GM23338 (cell line): ENCODE measurements at regions not wholly inside any gene's neighbourhood (a gene's known extent, or its start where the extent isn't known, plus 50 kb on each side); places are given as distances from the start of the nearest gene placed in this dataset.

Experiments
- ATAC-seq: fragments of 200-7000 bp; cut with Tn5 transposase; 3 replicates; pipeline ENCODE4 v1.9.1; 2020
- DNase-seq: peaks from one replicate; pipeline ENCODE4 v3.0.0-alpha.2; 2015; ENCODE audit warnings: low spot score
- H2AFZ ChIP-seq: fragments of 200-600 bp; sonication (generic); 2 replicates; pipeline ENCODE4 v1.8.0; 2016; ENCODE audit warnings: antibody characterized with exemption, mild to moderate bottlenecking, moderate library complexity
- H3F3A ChIP-seq: fragments of 200-600 bp; sonication (generic); replicated peaks from 2 replicates; pipeline ENCODE4 v1.8.0; 2017; ENCODE audit warnings: antibody characterized with exemption, mixed run types, low read depth
- H3K27ac ChIP-seq: fragments of 200-600 bp; sonication (generic); 2 replicates; pipeline ENCODE4 v1.6.1; 2016; ENCODE audit warnings: low read depth
- H3K27me3 ChIP-seq: fragments of 200-600 bp; sonication (generic); 2 replicates; pipeline ENCODE4 v1.8.0; 2016; ENCODE audit warnings: mild to moderate bottlenecking, mixed run types, moderate library complexity; ENCODE audit not compliant: insufficient read depth
- H3K36me3 ChIP-seq: fragments of 200-600 bp; sonication (generic); 2 replicates; pipeline ENCODE4 v1.8.0; 2016; ENCODE audit warnings: mild to moderate bottlenecking; ENCODE audit not compliant: insufficient read depth
- H3K4me1 ChIP-seq: fragments of 200-600 bp; sonication (generic); 2 replicates; pipeline ENCODE4 v1.8.0; 2016; ENCODE audit warnings: mild to moderate bottlenecking, moderate library complexity; ENCODE audit not compliant: insufficient read depth
- H3K4me2 ChIP-seq: fragments of 200-600 bp; sonication (generic); 2 replicates; pipeline ENCODE4 v1.7.1; 2017; ENCODE audit warnings: mixed run types
- H3K4me3 ChIP-seq: fragments of 200-600 bp; sonication (generic); 2 replicates; pipeline ENCODE4 v1.6.1; 2016; ENCODE audit warnings: mixed run types
- H3K79me2 ChIP-seq: fragments of 200-600 bp; sonication (generic); replicated peaks from 2 replicates; pipeline ENCODE4 v1.8.0; 2017; ENCODE audit warnings: mild to moderate bottlenecking; ENCODE audit not compliant: insufficient read depth
- H3K9me2 ChIP-seq: fragments of 200-600 bp; sonication (generic); 2 replicates; pipeline ENCODE4 v1.8.0; 2017; ENCODE audit not compliant: insufficient read depth
- H4K20me1 ChIP-seq: fragments of 200-600 bp; sonication (generic); replicated peaks from 2 replicates; pipeline ENCODE4 v1.8.0; 2017; ENCODE audit warnings: mild to moderate bottlenecking; ENCODE audit not compliant: insufficient read depth
- H3K27ac Mint-ChIP-seq: 2 replicates; pipeline ENCODE4 v1.8.0; 2020; ENCODE audit warnings: inconsistent platforms, mild to moderate bottlenecking, moderate library complexity, mixed read lengths
- H3K27me3 Mint-ChIP-seq: 3 replicates; pipeline ENCODE4 v1.8.0; 2022; ENCODE audit warnings: low read depth, mild to moderate bottlenecking, moderate library complexity, mixed read lengths, inconsistent platforms; ENCODE audit not compliant: insufficient read depth, poor library complexity
- H3K36me3 Mint-ChIP-seq: 3 replicates; pipeline ENCODE4 v1.8.0; 2021; ENCODE audit warnings: low read depth, mild to moderate bottlenecking, inconsistent platforms, moderate library complexity, mixed read lengths
- H3K4me1 Mint-ChIP-seq: 3 replicates; pipeline ENCODE4 v1.8.0; 2020; ENCODE audit warnings: mild to moderate bottlenecking, inconsistent platforms, mixed read lengths
- H3K4me3 Mint-ChIP-seq: 3 replicates; pipeline ENCODE4 v1.8.0; 2021; ENCODE audit warnings: moderate library complexity, mild to moderate bottlenecking, inconsistent platforms, mixed read lengths
- H3K9me3 Mint-ChIP-seq: 3 replicates; pipeline ENCODE4 v1.8.0; 2020; ENCODE audit warnings: moderate library complexity, mild to moderate bottlenecking, inconsistent platforms, mixed read lengths
- CTCF ChIP-seq, 2 experiments: fragments of 200-600 bp in 1 of 2; sonication (generic) in 1 of 2; conservative IDR thresholded peaks; 2 replicates each; pipeline versions ENCODE4 v1.5.1 to v1.6.1; 2016 to 2017; ENCODE audit warnings: antibody characterized with exemption in 2 of 2, low read depth in 2 of 2, mild to moderate bottlenecking in 2 of 2, moderate library complexity in 1 of 2
- ETS1 ChIP-seq: IDR thresholded peaks from 2 replicates; pipeline ENCODE4 v1.6.1; 2016; ENCODE audit warnings: antibody characterized with exemption
- EZH2 ChIP-seq: fragments of 200-600 bp; sonication (generic); IDR thresholded peaks from one replicate; pipeline ENCODE4 v1.8.0; 2017; ENCODE audit warnings: antibody characterized with exemption, mild to moderate bottlenecking, low read depth; ENCODE audit not compliant: unreplicated experiment
- POLR2AphosphoS5 ChIP-seq: IDR thresholded peaks from 2 replicates; pipeline ENCODE4 v1.6.1; 2016; ENCODE audit warnings: antibody characterized with exemption, low read depth
- STAT1 ChIP-seq: IDR thresholded peaks from one replicate; pipeline ENCODE4 v1.6.1; 2016; ENCODE audit warnings: antibody characterized with exemption; ENCODE audit not compliant: unreplicated experiment
- ZNF114 ChIP-seq: fragments of 250-450 bp; sonication (Bioruptor Pico); IDR thresholded peaks from 2 replicates; pipeline ENCODE4 v1.5.0; 2020; ENCODE audit warnings: mild to moderate bottlenecking, moderate library complexity
- ZNF331 ChIP-seq: fragments of 250-450 bp; sonication (Bioruptor Pico); IDR thresholded peaks from 2 replicates; pipeline ENCODE4 v1.5.0; 2020; ENCODE audit warnings: low read depth, mild to moderate bottlenecking, moderate library complexity
- ZNF462 ChIP-seq: fragments of 250-450 bp; sonication (Bioruptor Pico); IDR thresholded peaks from 2 replicates; pipeline ENCODE4 v1.5.0; 2020; ENCODE audit warnings: mild to moderate bottlenecking, moderate library complexity

GRCh38 chr4:114386637-114387233 is 211.9 kb upstream of the UGT8 start:
- H3K27me3 Mint-ChIP-seq = peaks cover 1% of the 10 kb centered on the region
- Histone ChIP-seq H3K9me2 (no peaks in the 10 kb centered on the region), H3K4me1 (no peaks in the 10 kb centered on the region), H3F3A (no peaks in the 10 kb centered on the region), H3K27ac (no peak overlapping the region), H2AFZ (no peak overlapping the region), H3K4me2 (no peak overlapping the region), H3K27me3 (no peaks in the 10 kb centered on the region), H3K4me3 (no peak overlapping the region), H3K79me2 (no peaks in the 10 kb centered on the region), H3K36me3 (no peaks in the 10 kb centered on the region), H4K20me1 (no peaks in the 10 kb centered on the region)
- no peak overlapping the region for H3K27ac Mint-ChIP-seq
- peaks cover 3% of the 10 kb centered on the region; the same call in 1 of the 3 replicates for H3K9me3 Mint-ChIP-seq
- peak; percentile 46 for DNase-seq
- peaks cover 3% of the 10 kb centered on the region; the same call in 1 of the 3 replicates for H3K36me3 Mint-ChIP-seq
- no peak for TF ChIP-seq ZNF331 (CRISPR knock-in tag)
- peak; percentile 85 to 98 for TF ChIP-seq CTCF (conservative IDR thresholded peaks at IDR 0.05; ENCODE audit: low read depth in 2 of 2)
- H3K4me3 Mint-ChIP-seq = no peak overlapping the region
- ATAC-seq = no peak
- 0 out of 3 replicates have a peak, but pooled peaks cover 3% of the 10 kb centered on the region for H3K4me1 Mint-ChIP-seq

GRCh38 chr4:114389070-114389685 is 209.4 kb upstream of the UGT8 start:
- no peaks in the 10 kb centered on the region for H3K27me3 ChIP-seq
- peaks cover 3% of the 10 kb centered on the region; the same call in 1 of the 3 replicates for H3K9me3 Mint-ChIP-seq
- no peaks in the 10 kb centered on the region for H3K9me2 ChIP-seq
- no peak overlapping the region for H3K4me3 Mint-ChIP-seq
- H3K4me3 ChIP-seq = no peak overlapping the region
- no peak overlapping the region for H3K27ac ChIP-seq
- no peaks in the 10 kb centered on the region for H3F3A ChIP-seq
- peaks cover 3% of the 10 kb centered on the region; the same call in 1 of the 3 replicates for H3K36me3 Mint-ChIP-seq
- H3K4me1 Mint-ChIP-seq = peaks cover 11% of the 10 kb centered on the region
- H4K20me1 ChIP-seq = no peaks in the 10 kb centered on the region
- H3K36me3 ChIP-seq = no peaks in the 10 kb centered on the region
- H3K4me1 ChIP-seq = peaks cover 9% of the 10 kb centered on the region
- no peak for DNase-seq
- 0 out of 2 replicates have a peak overlapping the region, but pooled peaks have one; percentile 30 for H2AFZ ChIP-seq
- H3K4me2 ChIP-seq = no peak overlapping the region
- no peak overlapping the region for H3K27ac Mint-ChIP-seq
- no peak; the same call in 2 of the 3 replicates for ATAC-seq
- H3K79me2 ChIP-seq = no peaks in the 10 kb centered on the region
- H3K27me3 Mint-ChIP-seq = peaks cover 2% of the 10 kb centered on the region
- TF ChIP-seq ZNF331 (CRISPR knock-in tag) (no peak), ZNF114 (CRISPR knock-in tag) (no peak), ETS1 (no peak), EZH2 (no peak), CTCF (conservative IDR thresholded peaks at IDR 0.05; ENCODE audit: low read depth in 2 of 2) (no peak), POLR2AphosphoS5 (no peak), STAT1 (no peak), ZNF462 (CRISPR knock-in tag) (no peak)
